ENCODE measurements at regions not wholly inside any gene's neighbourhood (a gene's known extent, or its start where the extent isn't known, plus 50 kb on each side); places are given as distances from the start of the nearest gene placed in this dataset.

GRCh38 chr2:187906021-187906420, 351.8 kb upstream of the TFPI start:
- TF ChIP-seq ZFP30 (CRISPR knock-in tag; IDR thresholded peaks at IDR 0.05) = no peak
- TF ChIP-seq, protein P1, sequence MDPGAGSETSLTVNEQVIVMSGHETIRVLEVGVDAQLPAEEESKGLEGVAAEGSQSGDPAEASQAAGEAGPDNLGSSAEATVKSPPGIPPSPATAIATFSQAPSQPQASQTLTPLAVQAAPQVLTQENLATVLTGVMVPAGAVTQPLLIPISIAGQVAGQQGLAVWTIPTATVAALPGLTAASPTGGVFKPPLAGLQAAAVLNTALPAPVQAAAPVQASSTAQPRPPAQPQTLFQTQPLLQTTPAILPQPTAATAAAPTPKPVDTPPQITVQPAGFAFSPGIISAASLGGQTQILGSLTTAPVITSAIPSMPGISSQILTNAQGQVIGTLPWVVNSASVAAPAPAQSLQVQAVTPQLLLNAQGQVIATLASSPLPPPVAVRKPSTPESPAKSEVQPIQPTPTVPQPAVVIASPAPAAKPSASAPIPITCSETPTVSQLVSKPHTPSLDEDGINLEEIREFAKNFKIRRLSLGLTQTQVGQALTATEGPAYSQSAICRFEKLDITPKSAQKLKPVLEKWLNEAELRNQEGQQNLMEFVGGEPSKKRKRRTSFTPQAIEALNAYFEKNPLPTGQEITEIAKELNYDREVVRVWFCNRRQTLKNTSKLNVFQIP (CRISPR knock-in tag; IDR thresholded peaks at IDR 0.05; ENCODE audit: borderline replicate concordance, low read depth) = no peak
- TF ChIP-seq TSHZ2 (CRISPR knock-in tag; IDR thresholded peaks at IDR 0.05) = no peak
- no peak for TF ChIP-seq ZC3H10 (CRISPR knock-in tag; IDR thresholded peaks at IDR 0.05)
- no peak for TF ChIP-seq ZFP3 (CRISPR knock-in tag; IDR thresholded peaks at IDR 0.05)
- no peak for TF ChIP-seq ESRRG (CRISPR knock-in tag; IDR thresholded peaks at IDR 0.05)
- no peak for TF ChIP-seq ARNTL (CRISPR knock-in tag; IDR thresholded peaks at IDR 0.05; ENCODE audit: borderline replicate concordance, low read depth)
- TF ChIP-seq, protein P2, sequence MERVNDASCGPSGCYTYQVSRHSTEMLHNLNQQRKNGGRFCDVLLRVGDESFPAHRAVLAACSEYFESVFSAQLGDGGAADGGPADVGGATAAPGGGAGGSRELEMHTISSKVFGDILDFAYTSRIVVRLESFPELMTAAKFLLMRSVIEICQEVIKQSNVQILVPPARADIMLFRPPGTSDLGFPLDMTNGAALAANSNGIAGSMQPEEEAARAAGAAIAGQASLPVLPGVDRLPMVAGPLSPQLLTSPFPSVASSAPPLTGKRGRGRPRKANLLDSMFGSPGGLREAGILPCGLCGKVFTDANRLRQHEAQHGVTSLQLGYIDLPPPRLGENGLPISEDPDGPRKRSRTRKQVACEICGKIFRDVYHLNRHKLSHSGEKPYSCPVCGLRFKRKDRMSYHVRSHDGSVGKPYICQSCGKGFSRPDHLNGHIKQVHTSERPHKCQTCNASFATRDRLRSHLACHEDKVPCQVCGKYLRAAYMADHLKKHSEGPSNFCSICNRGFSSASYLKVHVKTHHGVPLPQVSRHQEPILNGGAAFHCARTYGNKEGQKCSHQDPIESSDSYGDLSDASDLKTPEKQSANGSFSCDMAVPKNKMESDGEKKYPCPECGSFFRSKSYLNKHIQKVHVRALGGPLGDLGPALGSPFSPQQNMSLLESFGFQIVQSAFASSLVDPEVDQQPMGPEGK (CRISPR knock-in tag; IDR thresholded peaks at IDR 0.05; ENCODE audit: borderline replicate concordance) = no peak
- TF ChIP-seq, protein P3, sequence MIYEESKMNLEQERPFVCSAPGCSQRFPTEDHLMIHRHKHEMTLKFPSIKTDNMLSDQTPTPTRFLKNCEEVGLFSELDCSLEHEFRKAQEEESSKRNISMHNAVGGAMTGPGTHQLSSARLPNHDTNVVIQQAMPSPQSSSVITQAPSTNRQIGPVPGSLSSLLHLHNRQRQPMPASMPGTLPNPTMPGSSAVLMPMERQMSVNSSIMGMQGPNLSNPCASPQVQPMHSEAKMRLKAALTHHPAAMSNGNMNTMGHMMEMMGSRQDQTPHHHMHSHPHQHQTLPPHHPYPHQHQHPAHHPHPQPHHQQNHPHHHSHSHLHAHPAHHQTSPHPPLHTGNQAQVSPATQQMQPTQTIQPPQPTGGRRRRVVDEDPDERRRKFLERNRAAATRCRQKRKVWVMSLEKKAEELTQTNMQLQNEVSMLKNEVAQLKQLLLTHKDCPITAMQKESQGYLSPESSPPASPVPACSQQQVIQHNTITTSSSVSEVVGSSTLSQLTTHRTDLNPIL (CRISPR knock-in tag; IDR thresholded peaks at IDR 0.05; ENCODE audit: low read depth) = no peak
- TF ChIP-seq CSDC2 (CRISPR knock-in tag; IDR thresholded peaks at IDR 0.05) = no peak

All from SK-N-SH treated with all-trans-retinoic acid at 6 μM for 48 hours (cell line).